ENCODE measurements at regions not wholly inside any gene's neighbourhood (a gene's known extent, or its start where the extent isn't known, plus 50 kb on each side); places are given as distances from the start of the nearest gene placed in this dataset.
"Not testable (repeated sequence)": the region's sequence is repeated elsewhere in the genome, so short reads cannot be mapped to it uniquely, and the experiment has no call there.

- Histone ChIP-seq H3K4me1 (ENCODE audit: insufficient read depth, low read length) (peaks cover 4% of the 10 kb centered on the region), H3K36me3 (ENCODE audit: insufficient read depth, low read length) (no peaks in the 10 kb centered on the region), H3K27ac (ENCODE audit: low read depth, low read length) (no peak overlapping the region), H4K20me1 (ENCODE audit: insufficient read depth, low read length) (no peaks in the 10 kb centered on the region), H3K4me3 (ENCODE audit: insufficient read depth, low read depth, low read length) (no peak overlapping the region), H3K4me2 (ENCODE audit: low read length) (no peak overlapping the region), H2AFZ (ENCODE audit: low read depth, low read length) (no peak overlapping the region), H3K9me3 (ENCODE audit: insufficient read depth, low read depth, low read length) (peaks cover 3% of the 10 kb centered on the region), H3K79me2 (ENCODE audit: insufficient read depth, low read length) (no peaks in the 10 kb centered on the region), H3K9ac (ENCODE audit: low read length) (no peak overlapping the region), H3K27me3 (ENCODE audit: insufficient read depth, low read length) (no peaks in the 10 kb centered on the region)
- Mint-ChIP-seq H3K9me3 (ENCODE audit: unreplicated experiment) (no peaks in the 10 kb centered on the region), H3K27me3 (ENCODE audit: low read depth, unreplicated experiment) (no peaks in the 10 kb centered on the region), H3K36me3 (ENCODE audit: low read depth, unreplicated experiment) (no peaks in the 10 kb centered on the region), H3K4me3 (ENCODE audit: unreplicated experiment) (no peak overlapping the region), H3K4me1 (ENCODE audit: low read depth, unreplicated experiment) (peaks cover 25% of the 10 kb centered on the region), H3K27ac (ENCODE audit: unreplicated experiment) (no peak overlapping the region)
- FAIRE-seq (no peak), DNase-seq (ENCODE audit: low read depth) (no peak)
- TF ChIP-seq EZH2 (IDR thresholded peaks at IDR 0.05; ENCODE audit: insufficient read depth, low read length) (no peak), CTCF (IDR thresholded peaks at IDR 0.05; ENCODE audit: insufficient read depth, low read depth, low read length) (no peak)
These were observed 1385.5 kb upstream of the ZEB2 start for GRCh38 chr2:145905371-145905770.

GRCh38 chr2:145897151-145897550, 1377.2 kb upstream of the ZEB2 start:
- no peak overlapping the region for H3K4me3 ChIP-seq (ENCODE audit: insufficient read depth, low read depth, low read length)
- TF ChIP-seq EZH2 (IDR thresholded peaks at IDR 0.05; ENCODE audit: insufficient read depth, low read length) = no peak
- no peak for TF ChIP-seq CTCF (IDR thresholded peaks at IDR 0.05; ENCODE audit: insufficient read depth, low read depth, low read length)
- no peak overlapping the region for H2AFZ ChIP-seq (ENCODE audit: low read depth, low read length)
- FAIRE-seq (no peak), DNase-seq (ENCODE audit: low read depth) (no peak)
- no peak overlapping the region for H3K9ac ChIP-seq (ENCODE audit: low read length)
- Mint-ChIP-seq H3K9me3 (ENCODE audit: unreplicated experiment) (no peaks in the 10 kb centered on the region), H3K4me3 (ENCODE audit: unreplicated experiment) (no peak overlapping the region), H3K27me3 (ENCODE audit: low read depth, unreplicated experiment) (no peaks in the 10 kb centered on the region), H3K36me3 (ENCODE audit: low read depth, unreplicated experiment) (no peaks in the 10 kb centered on the region), H3K4me1 (ENCODE audit: low read depth, unreplicated experiment) (no peaks in the 10 kb centered on the region), H3K27ac (ENCODE audit: unreplicated experiment) (no peak overlapping the region)
- H3K27ac ChIP-seq (ENCODE audit: low read depth, low read length) = no peak overlapping the region
- no peaks in the 10 kb centered on the region for H3K36me3 ChIP-seq (ENCODE audit: insufficient read depth, low read length)
- H3K9me3 ChIP-seq (ENCODE audit: insufficient read depth, low read depth, low read length) = peaks cover 3% of the 10 kb centered on the region
- H3K27me3 ChIP-seq (ENCODE audit: insufficient read depth, low read length) = no peaks in the 10 kb centered on the region
- H4K20me1 ChIP-seq (ENCODE audit: insufficient read depth, low read length) = no peaks in the 10 kb centered on the region
- H3K4me2 ChIP-seq (ENCODE audit: low read length) = no peak overlapping the region
- no peaks in the 10 kb centered on the region for H3K4me1 ChIP-seq (ENCODE audit: insufficient read depth, low read length)
- no peaks in the 10 kb centered on the region for H3K79me2 ChIP-seq (ENCODE audit: insufficient read depth, low read length)

- no peaks in the 10 kb centered on the region for H3K4me1 Mint-ChIP-seq (ENCODE audit: low read depth, unreplicated experiment)
- H3K9ac ChIP-seq (ENCODE audit: low read length) = no peak overlapping the region
- no peak overlapping the region for H3K27ac ChIP-seq (ENCODE audit: low read depth, low read length)
- DNase-seq (ENCODE audit: low read depth) (no peak), FAIRE-seq (no peak)
- no peaks in the 10 kb centered on the region for H3K36me3 ChIP-seq (ENCODE audit: insufficient read depth, low read length)
- H3K9me3 Mint-ChIP-seq (ENCODE audit: unreplicated experiment) = no peaks in the 10 kb centered on the region
- no peak overlapping the region for H3K4me2 ChIP-seq (ENCODE audit: low read length)
- H3K4me1 ChIP-seq (ENCODE audit: insufficient read depth, low read length) = no peaks in the 10 kb centered on the region
- H3K36me3 Mint-ChIP-seq (ENCODE audit: low read depth, unreplicated experiment) = no peaks in the 10 kb centered on the region
- H3K27me3 ChIP-seq (ENCODE audit: insufficient read depth, low read length) = no peaks in the 10 kb centered on the region
- no peak overlapping the region for H3K27ac Mint-ChIP-seq (ENCODE audit: unreplicated experiment)
- H3K27me3 Mint-ChIP-seq (ENCODE audit: low read depth, unreplicated experiment) = no peaks in the 10 kb centered on the region
- no peak overlapping the region for H2AFZ ChIP-seq (ENCODE audit: low read depth, low read length)
- H3K9me3 ChIP-seq (ENCODE audit: insufficient read depth, low read depth, low read length) = no peaks in the 10 kb centered on the region
- no peak overlapping the region for H3K4me3 Mint-ChIP-seq (ENCODE audit: unreplicated experiment)
- TF ChIP-seq CTCF (IDR thresholded peaks at IDR 0.05; ENCODE audit: insufficient read depth, low read depth, low read length) = no peak
- H3K79me2 ChIP-seq (ENCODE audit: insufficient read depth, low read length) = no peaks in the 10 kb centered on the region
- no peaks in the 10 kb centered on the region for H4K20me1 ChIP-seq (ENCODE audit: insufficient read depth, low read length)
- no peak overlapping the region for H3K4me3 ChIP-seq (ENCODE audit: insufficient read depth, low read depth, low read length)
These were observed 1368.0 kb upstream of the ZEB2 start for GRCh38 chr2:145887915-145888314.

GRCh38 chr2:145880997-145881396, 1361.1 kb upstream of the ZEB2 start:
- not testable (repeated sequence) for H3K4me2 ChIP-seq (ENCODE audit: low read length); H3K9me3 ChIP-seq (ENCODE audit: insufficient read depth, low read depth, low read length); H3K9ac ChIP-seq (ENCODE audit: low read length); H3K4me1 Mint-ChIP-seq (ENCODE audit: low read depth, unreplicated experiment); FAIRE-seq; H3K9me3 Mint-ChIP-seq (ENCODE audit: unreplicated experiment); H3K27me3 ChIP-seq (ENCODE audit: insufficient read depth, low read length); H3K4me3 Mint-ChIP-seq (ENCODE audit: unreplicated experiment); H3K36me3 Mint-ChIP-seq (ENCODE audit: low read depth, unreplicated experiment); H3K36me3 ChIP-seq (ENCODE audit: insufficient read depth, low read length); H3K27me3 Mint-ChIP-seq (ENCODE audit: low read depth, unreplicated experiment); H3K27ac Mint-ChIP-seq (ENCODE audit: unreplicated experiment); DNase-seq (ENCODE audit: low read depth); H3K79me2 ChIP-seq (ENCODE audit: insufficient read depth, low read length); H2AFZ ChIP-seq (ENCODE audit: low read depth, low read length); H4K20me1 ChIP-seq (ENCODE audit: insufficient read depth, low read length); H3K4me1 ChIP-seq (ENCODE audit: insufficient read depth, low read length); H3K4me3 ChIP-seq (ENCODE audit: insufficient read depth, low read depth, low read length); H3K27ac ChIP-seq (ENCODE audit: low read depth, low read length)

All from astrocyte (in vitro differentiated cells and primary cell).